ENCODE measurements at regions not wholly inside any gene's neighbourhood (a gene's known extent, or its start where the extent isn't known, plus 50 kb on each side); places are given as distances from the start of the nearest gene placed in this dataset.
A peak's percentile ranks its signal among the peaks of the same experiment; 100 is the strongest.
"Not testable (repeated sequence)": the region's sequence is repeated elsewhere in the genome, so short reads cannot be mapped to it uniquely, and the experiment has no call there.

- DNase-seq (ENCODE audit: low read depth in 2 of 2), result no peak
- no peak for TF ChIP-seq CTCF (IDR thresholded peaks at IDR 0.05; ENCODE audit: low read depth, low read length)
- H3K4me3 ChIP-seq (replicated peaks in 1 of 2; ENCODE audit: low read depth in 2 of 2, low read length in 2 of 2), result no peak overlapping the region
Measured at GRCh38 chr11:86737230-86737629, 63.1 kb upstream of the PRSS23 start.

DNA sequence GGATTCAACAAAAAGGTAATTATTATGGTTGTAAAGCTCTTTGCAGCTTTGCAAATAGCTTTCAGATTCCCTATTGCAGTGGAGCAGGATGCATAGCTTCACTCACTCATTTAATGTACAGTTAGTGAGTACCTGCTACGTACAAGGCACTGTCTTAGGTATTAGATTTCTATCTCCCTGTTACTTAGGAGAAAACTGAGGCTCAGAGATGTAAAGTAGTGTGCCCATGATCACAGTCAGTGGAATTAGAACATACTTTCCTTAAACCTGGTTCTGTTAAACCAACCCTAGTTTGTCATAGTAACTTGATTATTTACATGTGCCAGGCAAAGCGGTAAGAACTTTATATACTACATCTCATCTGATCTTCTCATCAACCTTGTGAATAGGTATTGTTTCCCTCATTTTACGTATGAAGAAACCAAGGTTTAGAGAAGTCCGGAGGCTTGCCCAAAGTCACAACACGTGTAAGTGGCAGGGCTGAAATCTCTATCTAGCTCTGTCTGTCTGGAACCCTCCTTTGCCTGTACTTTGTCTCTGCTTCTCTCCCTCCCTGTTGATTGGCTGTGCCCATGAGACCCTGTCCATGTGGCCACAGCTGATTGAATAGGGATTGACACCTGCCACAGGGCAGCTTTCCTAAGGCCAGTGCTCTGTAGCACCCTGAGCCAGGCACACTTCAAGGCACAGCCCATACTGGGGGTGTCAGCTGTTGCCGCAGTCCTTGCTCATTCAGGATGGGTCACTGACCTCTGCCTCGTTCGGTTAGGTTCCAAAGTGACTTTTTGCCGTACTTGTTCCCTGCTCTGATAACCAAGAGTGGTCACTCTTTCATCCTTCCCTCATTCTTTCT lies 63.8 kb upstream of the PRSS23 start:
- no peak for DNase-seq (ENCODE audit: low read depth in 2 of 2)
- TF ChIP-seq CTCF (IDR thresholded peaks at IDR 0.05; ENCODE audit: low read depth, low read length), result no peak
- no peak overlapping the region for H3K4me3 ChIP-seq (replicated peaks in 1 of 2; ENCODE audit: low read depth in 2 of 2, low read length in 2 of 2)

- peak; percentile 84 to 89 for DNase-seq (ENCODE audit: low read depth in 2 of 2)
- TF ChIP-seq CTCF (IDR thresholded peaks at IDR 0.05; ENCODE audit: low read depth, low read length), result no peak
- H3K4me3 ChIP-seq (replicated peaks in 1 of 2; ENCODE audit: low read depth in 2 of 2, low read length in 2 of 2), result no peak overlapping the region
Measured at GRCh38 chr11:86735451-86736290, 63.3 kb upstream of the ME3 start.

DNA sequence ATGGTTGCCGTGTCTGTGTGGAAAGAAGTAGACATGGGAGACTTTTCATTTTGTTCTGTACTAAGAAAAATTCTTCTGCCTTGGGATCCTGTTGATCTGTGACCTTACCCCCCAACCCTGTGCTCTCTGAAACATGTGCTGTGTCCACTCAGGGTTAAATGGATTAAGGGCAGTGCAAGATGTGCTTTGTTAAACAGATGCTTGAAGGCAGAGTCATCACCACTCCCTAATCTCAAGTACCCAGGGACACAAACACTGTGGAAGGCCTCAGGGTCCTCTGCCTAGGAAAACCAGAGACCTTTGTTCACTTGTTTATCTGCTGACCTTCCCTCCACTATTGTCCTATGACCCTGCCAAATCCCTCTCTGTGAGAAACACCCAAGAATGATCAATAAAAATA lies 60.3 kb upstream of the ME3 start:
- not testable (repeated sequence) for DNase-seq (ENCODE audit: low read depth in 2 of 2); H3K4me3 ChIP-seq (replicated peaks in 1 of 2; ENCODE audit: low read depth in 2 of 2, low read length in 2 of 2)

- not testable (repeated sequence) for H3K4me3 ChIP-seq (replicated peaks in 1 of 2; ENCODE audit: low read depth in 2 of 2, low read length in 2 of 2); DNase-seq (ENCODE audit: low read depth in 2 of 2)
Measured at GRCh38 chr11:86732286-86732685, 59.9 kb upstream of the ME3 start.

DNA sequence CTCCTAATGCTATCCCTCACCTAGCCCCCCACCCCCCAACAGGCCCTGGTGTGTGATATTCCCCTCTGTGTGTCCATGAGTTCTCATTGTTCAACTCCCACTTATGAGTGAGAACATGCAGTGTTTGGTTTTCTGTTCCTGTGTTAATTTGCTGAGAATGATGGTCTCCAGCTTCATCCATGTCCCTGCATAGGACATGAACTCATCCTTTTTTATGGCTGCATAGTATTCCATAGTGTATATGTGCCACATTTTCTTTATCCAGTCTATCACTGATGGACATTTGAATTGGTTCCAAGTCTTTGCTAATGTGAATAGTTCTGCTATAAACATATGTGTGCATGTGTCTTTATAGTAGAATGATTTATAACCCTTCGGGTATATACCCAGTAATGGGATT lies 57.2 kb upstream of the ME3 start:
- not testable (repeated sequence) for DNase-seq (ENCODE audit: low read depth in 2 of 2)

GRCh38 chr11:86728562-86728961 lies 56.1 kb upstream of the ME3 start:
- no peak for TF ChIP-seq CTCF (IDR thresholded peaks at IDR 0.05; ENCODE audit: low read depth, low read length)
- H3K4me3 ChIP-seq (replicated peaks in 1 of 2; ENCODE audit: low read depth in 2 of 2, low read length in 2 of 2), result no peak overlapping the region
- DNase-seq (ENCODE audit: low read depth in 2 of 2), result no peak

More for the DNA sequence above, 57.2 kb upstream of the ME3 start:
- H3K4me3 ChIP-seq (replicated peaks in 1 of 2; ENCODE audit: low read depth in 2 of 2, low read length in 2 of 2), result not testable (repeated sequence)

GRCh38 chr11:86726770-86727504 lies 54.5 kb upstream of the ME3 start:
- TF ChIP-seq CTCF (IDR thresholded peaks at IDR 0.05; ENCODE audit: low read depth, low read length), result no peak
- no peak for DNase-seq (ENCODE audit: low read depth in 2 of 2)

More at GRCh38 chr11:86726770-86727504, 54.5 kb upstream of the ME3 start:
- H3K4me3 ChIP-seq (replicated peaks in 1 of 2; ENCODE audit: low read depth in 2 of 2, low read length in 2 of 2), result no peak overlapping the region
